Ovary (tissue), 3 donors: ENCODE measurements at regions not wholly inside any gene's neighbourhood (a gene's known extent, or its start where the extent isn't known, plus 50 kb on each side); places are given as distances from the start of the nearest gene placed in this dataset.

ENCODE experiments used
- EP300 ChIP-seq: sonication (generic); formaldehyde crosslinking; IDR thresholded peaks from one replicate; pipeline ENCODE4 v1.6.1; 2017; ENCODE audit warnings: antibody characterized with exemption
- POLR2A ChIP-seq: fragments of 450-650 bp; IDR thresholded peaks from one replicate; pipeline ENCODE4 v1.6.1; 2017; ENCODE audit warnings: antibody characterized with exemption, mild to moderate bottlenecking, moderate library complexity
- TF ChIP-seq, protein P1 (sequence below), 3 donors: fragments of 450-650 bp in 2 of 3; fragments of 200-600 bp in 1 of 3; IDR thresholded peaks; one replicate each; pipeline versions ENCODE4 v1.5.1 to v1.8.0; 2016 to 2022; ENCODE audit warnings: antibody characterized with exemption in 3 of 3, mild to moderate bottlenecking in 1 of 3
- donor health status: DM: no; HTN: no; CAD: no.

DNA sequence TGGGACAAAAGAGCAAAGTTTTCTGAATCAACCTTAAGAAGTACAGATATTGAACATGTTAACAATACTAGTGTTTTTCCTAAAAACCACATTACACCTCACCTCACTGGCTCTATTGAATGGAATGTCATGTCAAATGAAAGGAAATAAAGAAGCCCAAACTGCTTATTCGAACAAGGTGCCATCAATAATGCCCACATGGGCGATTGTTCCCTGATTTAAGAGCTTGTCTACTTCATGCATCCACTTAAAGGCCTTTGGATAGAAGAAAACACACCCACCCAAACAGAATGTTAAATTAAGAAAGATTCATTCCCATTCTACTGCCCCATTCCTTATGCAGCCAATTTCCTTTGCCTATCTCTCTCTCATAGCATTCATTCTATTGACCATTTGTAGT is 118.5 kb upstream of the PAQR3 start:
- TF ChIP-seq, protein P1, sequence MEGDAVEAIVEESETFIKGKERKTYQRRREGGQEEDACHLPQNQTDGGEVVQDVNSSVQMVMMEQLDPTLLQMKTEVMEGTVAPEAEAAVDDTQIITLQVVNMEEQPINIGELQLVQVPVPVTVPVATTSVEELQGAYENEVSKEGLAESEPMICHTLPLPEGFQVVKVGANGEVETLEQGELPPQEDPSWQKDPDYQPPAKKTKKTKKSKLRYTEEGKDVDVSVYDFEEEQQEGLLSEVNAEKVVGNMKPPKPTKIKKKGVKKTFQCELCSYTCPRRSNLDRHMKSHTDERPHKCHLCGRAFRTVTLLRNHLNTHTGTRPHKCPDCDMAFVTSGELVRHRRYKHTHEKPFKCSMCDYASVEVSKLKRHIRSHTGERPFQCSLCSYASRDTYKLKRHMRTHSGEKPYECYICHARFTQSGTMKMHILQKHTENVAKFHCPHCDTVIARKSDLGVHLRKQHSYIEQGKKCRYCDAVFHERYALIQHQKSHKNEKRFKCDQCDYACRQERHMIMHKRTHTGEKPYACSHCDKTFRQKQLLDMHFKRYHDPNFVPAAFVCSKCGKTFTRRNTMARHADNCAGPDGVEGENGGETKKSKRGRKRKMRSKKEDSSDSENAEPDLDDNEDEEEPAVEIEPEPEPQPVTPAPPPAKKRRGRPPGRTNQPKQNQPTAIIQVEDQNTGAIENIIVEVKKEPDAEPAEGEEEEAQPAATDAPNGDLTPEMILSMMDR (IDR thresholded peaks at IDR 0.05), result no peak
- TF ChIP-seq POLR2A, result no peak
- no peak for TF ChIP-seq EP300
